HG03045 (cell line): ENCODE measurements at regions not wholly inside any gene's neighbourhood (a gene's known extent, or its start where the extent isn't known, plus 50 kb on each side); places are given as distances from the start of the nearest gene placed in this dataset.
"Not testable (repeated sequence)": the region's sequence is repeated elsewhere in the genome, so short reads cannot be mapped to it uniquely, and the experiment has no call there.

ENCODE experiments used
- ATAC-seq: cut with Tn5 transposase; IDR thresholded peaks from one replicate; pipeline ENCODE4 v1.9.1; 2021; ENCODE audit warnings: mild to moderate bottlenecking, moderate library complexity; ENCODE audit not compliant: unreplicated experiment

DNA sequence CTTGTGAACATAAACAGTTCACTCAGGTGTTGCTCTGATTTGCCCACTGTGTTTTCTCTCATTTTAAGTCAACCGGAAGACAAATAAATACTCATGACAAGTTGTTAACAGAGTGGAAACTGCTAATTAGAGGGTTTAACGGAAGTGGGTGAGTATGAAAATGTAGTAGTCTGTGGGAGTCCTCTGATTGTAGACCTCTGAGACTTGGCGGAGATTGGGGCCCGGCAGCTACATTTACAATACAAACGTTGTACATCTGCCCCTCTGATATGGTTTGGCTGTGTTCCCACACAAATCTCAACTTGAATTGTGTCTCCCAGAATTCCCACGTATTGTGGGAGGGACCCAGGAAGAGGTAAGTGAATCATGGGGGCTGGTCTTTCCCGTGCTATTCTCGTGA is 107.3 kb upstream of the FAM98A start:
- no peak for ATAC-seq

DNA sequence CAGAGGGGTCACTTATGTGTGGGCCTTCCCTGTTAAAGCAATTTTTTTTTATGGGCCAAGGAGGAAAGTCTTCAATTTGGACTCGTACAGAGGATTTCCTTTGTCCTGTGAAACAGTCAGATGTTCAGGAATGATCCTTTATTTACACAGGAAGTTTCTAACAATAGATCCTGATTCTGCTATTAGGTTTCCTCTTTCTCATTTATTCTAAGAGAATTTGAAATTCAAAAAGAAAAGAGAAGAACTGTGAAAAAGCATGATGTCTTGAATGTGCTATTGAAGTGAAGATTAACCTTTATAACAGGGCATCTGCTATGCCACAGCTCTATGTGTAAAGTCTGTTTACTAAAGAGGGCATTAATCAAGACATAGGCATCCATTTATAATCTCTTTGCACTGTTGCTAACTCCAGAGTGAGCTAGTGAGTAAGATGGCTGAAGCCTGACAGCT is 105.3 kb upstream of the FAM98A start:
- ATAC-seq = no peak

- ATAC-seq = no peak
These were observed 97.1 kb upstream of the FAM98A start for GRCh38 chr2:33696234-33696633.

- ATAC-seq = no peak
These were observed 95.8 kb upstream of the FAM98A start for GRCh38 chr2:33694904-33695303.

DNA sequence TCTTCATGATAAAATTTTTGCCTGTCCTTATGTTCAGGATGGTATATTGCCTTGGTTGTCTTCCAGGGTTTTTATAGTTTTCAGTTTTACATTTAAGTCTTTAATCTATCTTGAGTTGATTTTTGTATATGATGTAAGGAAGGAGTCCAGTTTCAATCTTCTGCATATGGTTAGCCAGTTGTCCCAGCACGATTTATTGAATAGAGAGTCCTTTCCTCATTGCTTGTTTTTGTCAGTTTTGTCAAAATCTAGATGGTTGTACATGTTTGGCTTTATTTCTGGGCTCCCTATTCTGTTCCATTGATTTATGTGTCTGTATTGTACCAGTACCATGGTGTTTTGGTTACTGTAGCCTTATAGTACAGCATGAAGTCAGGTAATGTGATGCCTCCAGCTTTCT is 91.6 kb upstream of the FAM98A start:
- not testable (repeated sequence) for ATAC-seq

DNA sequence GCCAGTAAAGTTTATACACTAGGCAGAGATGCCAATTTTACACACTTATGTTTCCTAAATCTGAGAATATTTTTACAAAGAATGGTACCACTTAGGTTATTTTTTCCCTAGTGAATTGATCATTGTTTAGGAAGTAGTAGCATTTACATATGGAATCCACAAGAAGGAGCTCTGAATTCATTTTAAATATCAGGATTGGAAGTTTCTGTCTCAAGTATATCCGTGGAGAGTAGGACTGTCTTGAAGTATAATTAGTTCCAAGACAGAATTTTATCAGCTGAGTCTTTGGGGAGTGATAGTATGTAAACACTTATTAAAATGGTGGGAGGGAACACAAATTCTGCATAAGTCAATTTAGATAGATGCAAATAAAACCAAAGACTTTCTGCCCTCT is 82.3 kb upstream of the FAM98A start:
- ATAC-seq = no peak

- ATAC-seq = no peak
These were observed 81.7 kb upstream of the FAM98A start for GRCh38 chr2:33680644-33681363.

DNA sequence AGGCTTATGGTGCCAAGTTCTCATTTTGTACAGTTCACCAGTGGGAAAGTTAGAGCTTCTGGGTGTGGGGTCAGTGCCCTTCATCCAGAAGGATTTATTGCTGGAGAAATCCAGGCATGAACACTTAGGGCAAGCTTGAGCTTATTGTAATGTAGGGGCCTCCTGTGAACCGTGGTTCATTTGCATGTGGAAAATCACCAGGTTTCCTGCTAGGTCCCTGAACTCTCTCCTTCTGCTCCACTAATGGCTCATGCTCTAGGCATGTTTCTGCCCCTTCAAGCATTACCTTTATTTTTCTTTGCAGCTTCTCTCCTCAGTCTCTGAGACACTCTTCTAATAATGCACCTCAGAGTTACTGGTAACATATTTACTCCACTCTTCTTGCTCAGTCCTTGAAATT is 79.3 kb upstream of the FAM98A start:
- ATAC-seq = no peak

- ATAC-seq = no peak
These were observed 74.8 kb upstream of the FAM98A start for GRCh38 chr2:33673937-33674336.

DNA sequence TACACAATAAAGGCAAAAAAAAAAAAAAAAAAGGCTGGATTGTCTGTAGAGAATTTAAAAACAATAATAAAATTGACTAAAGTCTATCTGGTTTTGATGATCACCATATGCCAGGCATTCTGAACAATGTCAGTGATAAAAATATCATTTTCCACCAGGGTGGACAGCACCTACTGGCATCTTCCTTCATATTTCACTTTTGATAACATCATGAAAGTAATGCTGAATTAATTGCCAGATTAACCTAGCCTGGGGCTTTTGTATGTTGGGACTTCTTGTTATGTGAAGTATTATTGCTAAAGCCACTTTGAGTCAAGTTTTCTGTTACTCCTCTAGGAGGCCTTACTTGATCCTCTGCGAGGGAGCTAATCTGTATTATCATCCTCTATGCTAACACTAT is 73.8 kb upstream of the FAM98A start:
- no peak for ATAC-seq

GRCh38 chr2:33672389-33672788 is 73.3 kb upstream of the FAM98A start:
- no peak for ATAC-seq

- no peak for ATAC-seq
These were observed 72.1 kb upstream of the FAM98A start for GRCh38 chr2:33671198-33671597.

GRCh38 chr2:33670392-33670937 is 71.4 kb upstream of the FAM98A start:
- ATAC-seq = no peak

GRCh38 chr2:33666879-33667278 is 67.8 kb upstream of the FAM98A start:
- no peak for ATAC-seq

DNA sequence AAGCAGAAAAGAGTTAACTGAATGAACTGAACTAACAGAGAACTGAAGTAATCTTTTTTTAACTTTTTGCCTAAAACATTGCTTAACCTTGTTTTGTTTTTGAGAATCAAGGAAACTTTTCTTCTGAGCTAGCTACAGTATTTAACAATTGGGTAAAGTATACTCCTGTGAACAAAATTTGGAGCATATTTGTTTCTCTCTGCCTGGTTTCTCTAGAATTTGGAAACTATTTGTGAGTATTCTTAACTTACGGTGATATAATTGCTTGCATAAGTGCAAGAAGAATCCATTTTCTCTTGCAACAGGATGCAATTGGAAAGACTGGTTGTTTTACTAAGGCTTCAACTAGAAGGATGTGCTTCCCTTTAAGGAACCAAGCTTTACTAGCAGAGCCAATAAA is 65.9 kb upstream of the FAM98A start:
- ATAC-seq = no peak

- no peak for ATAC-seq
These were observed 61.5 kb upstream of the FAM98A start for GRCh38 chr2:33660416-33661123.

- no peak for ATAC-seq
These were observed 56.7 kb upstream of the FAM98A start for GRCh38 chr2:33655626-33656320.

GRCh38 chr2:33652830-33653229 is 53.7 kb upstream of the FAM98A start:
- ATAC-seq = no peak

DNA sequence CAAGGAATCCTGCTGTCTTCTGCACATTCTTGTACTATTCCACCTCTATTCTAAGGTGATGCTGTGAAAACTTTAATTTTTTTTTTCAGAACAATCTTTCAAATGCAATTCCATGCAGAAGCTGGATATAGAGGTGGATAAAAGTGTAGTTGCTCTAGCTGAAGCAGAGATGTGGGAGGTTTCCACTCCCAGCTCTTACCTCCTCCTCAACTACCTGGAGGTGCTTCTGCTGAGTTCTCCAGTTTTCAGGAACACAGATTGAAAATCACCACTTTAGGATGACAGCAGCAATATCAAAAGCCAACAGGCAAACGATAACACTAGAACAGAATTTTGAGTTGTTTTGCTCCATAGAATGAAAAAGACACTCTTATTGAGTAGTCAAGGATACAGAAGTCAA is 51.1 kb upstream of the FAM98A start:
- ATAC-seq = no peak
